ENCODE measurements at regions not wholly inside any gene's neighbourhood (a gene's known extent, or its start where the extent isn't known, plus 50 kb on each side); places are given as distances from the start of the nearest gene placed in this dataset.

- DNase-seq (ENCODE audit: low read depth) = no peak
- H3K4me3 ChIP-seq (ENCODE audit: low read depth, low read length) = no peak overlapping the region
- TF ChIP-seq POLR2A (IDR thresholded peaks at IDR 0.05; ENCODE audit: extremely low read depth, insufficient read length) (no peak), MYC (IDR thresholded peaks at IDR 0.05; ENCODE audit: low read depth, low read length) (no peak), MAX (IDR thresholded peaks at IDR 0.05; ENCODE audit: low read depth, low read length) (no peak)
- TF ChIP-seq, protein P1, sequence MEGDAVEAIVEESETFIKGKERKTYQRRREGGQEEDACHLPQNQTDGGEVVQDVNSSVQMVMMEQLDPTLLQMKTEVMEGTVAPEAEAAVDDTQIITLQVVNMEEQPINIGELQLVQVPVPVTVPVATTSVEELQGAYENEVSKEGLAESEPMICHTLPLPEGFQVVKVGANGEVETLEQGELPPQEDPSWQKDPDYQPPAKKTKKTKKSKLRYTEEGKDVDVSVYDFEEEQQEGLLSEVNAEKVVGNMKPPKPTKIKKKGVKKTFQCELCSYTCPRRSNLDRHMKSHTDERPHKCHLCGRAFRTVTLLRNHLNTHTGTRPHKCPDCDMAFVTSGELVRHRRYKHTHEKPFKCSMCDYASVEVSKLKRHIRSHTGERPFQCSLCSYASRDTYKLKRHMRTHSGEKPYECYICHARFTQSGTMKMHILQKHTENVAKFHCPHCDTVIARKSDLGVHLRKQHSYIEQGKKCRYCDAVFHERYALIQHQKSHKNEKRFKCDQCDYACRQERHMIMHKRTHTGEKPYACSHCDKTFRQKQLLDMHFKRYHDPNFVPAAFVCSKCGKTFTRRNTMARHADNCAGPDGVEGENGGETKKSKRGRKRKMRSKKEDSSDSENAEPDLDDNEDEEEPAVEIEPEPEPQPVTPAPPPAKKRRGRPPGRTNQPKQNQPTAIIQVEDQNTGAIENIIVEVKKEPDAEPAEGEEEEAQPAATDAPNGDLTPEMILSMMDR (IDR thresholded peaks at IDR 0.05; ENCODE audit: low read depth, low read length) = no peak
Measured at GRCh38 chr7:41217306-41217705, 485.6 kb downstream of the INHBA start.

- no peak for DNase-seq (ENCODE audit: low read depth)
- no peak overlapping the region for H3K4me3 ChIP-seq (ENCODE audit: low read depth, low read length)
- TF ChIP-seq MAX (IDR thresholded peaks at IDR 0.05; ENCODE audit: low read depth, low read length) (no peak), POLR2A (IDR thresholded peaks at IDR 0.05; ENCODE audit: extremely low read depth, insufficient read length) (no peak)
- TF ChIP-seq, protein P1 (IDR thresholded peaks at IDR 0.05; ENCODE audit: low read depth, low read length) = no peak
Measured at GRCh38 chr7:41207141-41207540, 495.7 kb downstream of the INHBA start.

DNA sequence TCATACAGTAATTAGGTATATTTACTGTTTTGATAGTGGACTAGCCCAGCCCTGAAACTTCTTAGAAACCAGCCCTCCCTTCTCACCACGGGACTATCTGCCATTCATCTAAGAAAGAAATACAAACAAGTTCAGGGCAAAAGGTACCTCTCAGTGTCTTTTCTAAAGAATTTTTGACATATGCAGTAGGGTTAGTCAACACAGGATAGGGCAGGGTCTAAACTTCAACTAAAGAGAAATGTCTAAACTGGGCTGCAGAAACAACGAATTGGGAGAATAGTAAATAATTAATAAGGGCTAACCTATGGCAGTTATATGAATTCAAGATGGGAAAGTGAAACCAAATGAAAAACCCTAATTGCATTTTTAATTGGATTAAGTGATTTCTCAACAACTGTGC is 496.6 kb downstream of the INHBA start:
- H3K4me3 ChIP-seq (ENCODE audit: low read depth, low read length) = no peak overlapping the region
- no peak for TF ChIP-seq MAX (IDR thresholded peaks at IDR 0.05; ENCODE audit: low read depth, low read length)
- TF ChIP-seq MYC (IDR thresholded peaks at IDR 0.05; ENCODE audit: low read depth, low read length) = no peak
- no peak for TF ChIP-seq POLR2A (IDR thresholded peaks at IDR 0.05; ENCODE audit: extremely low read depth, insufficient read length)
- TF ChIP-seq, protein P1 (IDR thresholded peaks at IDR 0.05; ENCODE audit: low read depth, low read length) = no peak
- DNase-seq (ENCODE audit: low read depth) = no peak

DNA sequence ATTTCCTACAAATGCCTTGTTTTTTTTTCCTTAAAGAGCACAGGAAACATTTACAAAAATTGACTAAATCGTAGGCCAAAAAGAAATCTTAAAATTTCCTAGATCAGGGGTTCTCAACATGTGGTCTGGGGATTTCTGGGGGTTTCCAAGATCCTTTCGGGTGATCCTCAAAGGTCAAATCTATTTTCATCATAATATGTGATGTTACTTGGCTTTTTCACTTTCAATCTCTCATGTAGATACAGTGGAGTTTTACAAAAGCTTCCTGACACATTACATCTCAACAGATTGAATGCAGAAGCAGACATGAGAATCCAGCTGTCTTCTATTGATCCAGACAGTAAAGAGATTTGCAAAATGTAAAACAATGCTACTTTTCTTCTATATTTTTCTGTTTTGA is 497.3 kb downstream of the INHBA start:
- no peak for DNase-seq (ENCODE audit: low read depth)
- TF ChIP-seq MYC (IDR thresholded peaks at IDR 0.05; ENCODE audit: low read depth, low read length) (no peak), MAX (IDR thresholded peaks at IDR 0.05; ENCODE audit: low read depth, low read length) (no peak), POLR2A (IDR thresholded peaks at IDR 0.05; ENCODE audit: extremely low read depth, insufficient read length) (no peak)
- TF ChIP-seq, protein P1 (IDR thresholded peaks at IDR 0.05; ENCODE audit: low read depth, low read length) = no peak
- no peak overlapping the region for H3K4me3 ChIP-seq (ENCODE audit: low read depth, low read length)

GRCh38 chr7:41203542-41203941 is 499.3 kb downstream of the INHBA start:
- DNase-seq (ENCODE audit: low read depth) = no peak
- H3K4me3 ChIP-seq (ENCODE audit: low read depth, low read length) = no peak overlapping the region
- TF ChIP-seq, protein P1 (IDR thresholded peaks at IDR 0.05; ENCODE audit: low read depth, low read length) = no peak
- TF ChIP-seq POLR2A (IDR thresholded peaks at IDR 0.05; ENCODE audit: extremely low read depth, insufficient read length) (no peak), MAX (IDR thresholded peaks at IDR 0.05; ENCODE audit: low read depth, low read length) (no peak)

GRCh38 chr7:41201021-41201420 is 501.9 kb downstream of the INHBA start:
- no peak overlapping the region for H3K4me3 ChIP-seq (ENCODE audit: low read depth, low read length)
- no peak for DNase-seq (ENCODE audit: low read depth)
- TF ChIP-seq, protein P1 (IDR thresholded peaks at IDR 0.05; ENCODE audit: low read depth, low read length) = no peak
- no peak for TF ChIP-seq MYC (IDR thresholded peaks at IDR 0.05; ENCODE audit: low read depth, low read length)
- no peak for TF ChIP-seq POLR2A (IDR thresholded peaks at IDR 0.05; ENCODE audit: extremely low read depth, insufficient read length)
- TF ChIP-seq MAX (IDR thresholded peaks at IDR 0.05; ENCODE audit: low read depth, low read length) = no peak
